ENCODE measurements at regions not wholly inside any gene's neighbourhood (a gene's known extent, or its start where the extent isn't known, plus 50 kb on each side); places are given as distances from the start of the nearest gene placed in this dataset.

DNA sequence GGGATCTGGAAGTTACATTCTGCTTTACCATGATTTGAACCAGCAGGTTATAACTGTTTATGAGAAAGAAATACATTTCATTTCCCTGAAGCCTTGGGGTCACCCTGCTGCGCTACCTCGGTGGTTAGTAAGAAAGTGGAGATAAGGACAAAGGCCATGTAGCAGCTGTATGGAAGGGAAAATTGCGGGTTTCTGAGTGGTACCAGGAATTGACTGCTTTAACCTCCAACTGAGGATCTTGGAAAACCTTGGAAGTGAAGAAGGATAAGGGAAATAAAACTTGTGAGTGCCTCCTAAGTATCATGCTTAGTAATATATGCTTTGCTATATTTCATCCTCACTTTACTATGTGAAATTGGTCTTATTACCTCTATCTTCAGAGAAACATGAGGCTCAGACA lies 76.1 kb upstream of the GAP43 start:
- DNase-seq, result no peak

DNA sequence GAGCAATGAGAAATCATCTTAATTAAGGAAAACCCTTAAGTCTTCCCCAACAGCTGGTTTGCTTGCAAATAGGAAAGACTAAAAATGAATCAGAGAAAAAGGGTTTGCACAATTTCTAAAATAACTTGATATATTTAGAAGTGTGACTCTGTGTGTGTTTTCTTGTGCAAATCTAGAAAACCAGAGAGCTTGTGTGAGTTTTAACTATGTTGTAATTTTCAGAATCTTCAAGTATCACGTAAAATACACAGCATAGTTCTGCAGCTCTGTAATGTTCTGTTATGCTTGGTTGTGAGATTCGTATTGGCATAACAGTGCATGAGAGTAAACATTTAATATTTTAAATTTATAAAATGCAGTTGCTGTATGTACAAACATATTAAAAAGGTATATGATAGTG lies 74.7 kb upstream of the GAP43 start:
- DNase-seq, result no peak

- DNase-seq, result no peak
Observed at GRCh38 chr3:115549071-115549470, 74.2 kb upstream of the GAP43 start.

GRCh38 chr3:115550285-115550761 lies 73.0 kb upstream of the GAP43 start:
- no peak for DNase-seq

- no peak for DNase-seq
Observed at GRCh38 chr3:115551016-115551415, 72.3 kb upstream of the GAP43 start.

GRCh38 chr3:115552007-115552406 lies 71.3 kb upstream of the GAP43 start:
- DNase-seq, result no peak

GRCh38 chr3:115553796-115554486 lies 69.4 kb upstream of the GAP43 start:
- no peak for DNase-seq

GRCh38 chr3:115554487-115554807 lies 68.9 kb upstream of the GAP43 start:
- no peak for DNase-seq

DNA sequence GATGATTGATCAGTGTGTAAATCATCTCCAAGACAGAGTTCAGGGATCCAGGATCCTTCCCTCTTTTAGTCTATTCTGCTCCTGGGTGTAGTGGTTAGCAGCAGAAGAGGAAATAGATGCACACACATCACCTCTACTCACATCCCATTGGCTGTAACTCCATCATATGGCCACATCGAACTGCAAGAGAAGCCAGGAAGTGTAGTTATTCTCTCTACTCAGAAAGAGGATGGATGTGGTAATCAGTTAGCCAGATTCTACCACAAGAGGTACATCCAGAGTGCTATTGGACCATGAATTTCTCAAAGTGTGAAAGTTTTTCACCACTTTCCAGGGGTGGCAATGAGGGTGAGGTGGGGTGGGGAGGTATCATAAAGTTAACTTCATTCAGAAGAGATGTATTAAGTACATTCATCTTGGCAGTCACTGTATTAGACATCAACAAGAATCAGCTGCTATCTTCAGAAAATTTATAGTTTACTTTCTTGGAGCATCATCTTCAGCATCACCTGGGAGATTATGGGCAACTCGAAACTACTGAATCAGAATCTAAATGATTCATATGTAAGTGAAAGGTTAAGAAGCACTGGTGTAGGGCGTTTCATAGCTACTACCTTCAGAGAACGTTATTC lies 60.6 kb upstream of the GAP43 start:
- no peak for DNase-seq

DNA sequence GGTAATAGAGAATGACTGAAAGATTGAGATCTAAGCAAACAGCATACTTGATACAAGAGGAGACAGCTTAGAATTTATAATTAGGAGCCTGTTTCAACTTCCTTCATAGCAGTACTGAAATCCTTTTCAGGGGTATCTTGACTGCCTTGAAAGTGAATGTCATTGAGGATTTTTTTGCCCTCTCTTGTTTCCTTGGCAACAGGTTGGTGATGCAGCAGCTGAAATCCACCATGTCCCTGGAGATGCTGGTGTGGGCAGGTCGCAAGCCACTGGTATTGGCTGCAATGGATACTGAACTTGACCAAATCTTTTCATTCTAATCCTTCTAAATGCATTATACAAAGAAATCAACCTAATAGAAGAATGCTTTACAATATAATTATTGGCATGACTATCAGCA lies 59.3 kb upstream of the GAP43 start:
- DNase-seq, result no peak

DNA sequence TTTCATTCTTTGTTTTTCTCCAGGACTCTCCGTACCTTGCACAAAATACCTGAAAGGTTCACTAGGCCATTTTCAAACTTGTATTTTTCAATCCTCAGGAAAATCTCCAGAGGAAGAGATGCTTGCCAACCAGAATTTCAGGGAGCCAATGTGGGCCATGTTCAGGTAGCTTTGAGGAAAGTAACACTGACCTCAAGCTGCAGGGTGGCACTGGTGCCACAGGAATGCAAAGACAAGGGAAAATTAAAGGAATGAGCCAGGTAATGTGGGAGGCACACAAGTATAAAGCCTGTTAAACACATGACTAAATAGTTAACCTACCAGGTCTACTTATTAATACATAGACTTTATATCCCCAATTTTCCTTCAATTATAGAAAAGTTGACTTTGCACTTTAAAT lies 51.9 kb upstream of the GAP43 start:
- no peak for DNase-seq

Measured in T1000 (cell line).